RWPE2 (cell line): ENCODE measurements at regions not wholly inside any gene's neighbourhood (a gene's known extent, or its start where the extent isn't known, plus 50 kb on each side); places are given as distances from the start of the nearest gene placed in this dataset.

ENCODE experiments used
- ATAC-seq: fragments of 200-7000 bp; cut with Tn5 transposase; 3 replicates; pipeline ENCODE4 v1.9.1; 2021; ENCODE audit warnings: low read depth
- DNase-seq: peaks from one replicate; pipeline ENCODE4 v3.0.0-alpha.2; 2020; ENCODE audit warnings: low spot score
- H3K27ac ChIP-seq: fragments of 450-650 bp; 2 replicates; pipeline ENCODE4 v1.5.1; 2017; ENCODE audit warnings: mild to moderate bottlenecking; ENCODE audit not compliant: poor library complexity, severe bottlenecking
- H3K27me3 ChIP-seq: fragments of 250-450 bp; sonication (Bioruptor Pico); 2 replicates; pipeline ENCODE4 v1.5.1; 2021; ENCODE audit warnings: mild to moderate bottlenecking, moderate library complexity; ENCODE audit not compliant: insufficient read depth, poor library complexity, severe bottlenecking
- H3K36me3 ChIP-seq: fragments of 250-450 bp; sonication (Bioruptor Pico); 2 replicates; pipeline ENCODE4 v1.5.1; 2020; ENCODE audit warnings: low read depth, mild to moderate bottlenecking, moderate library complexity
- H3K4me1 ChIP-seq: fragments of 250-450 bp; sonication (Bioruptor Pico); 2 replicates; pipeline ENCODE4 v1.5.1; 2021; ENCODE audit warnings: mild to moderate bottlenecking, moderate library complexity; ENCODE audit not compliant: insufficient read depth, poor library complexity, severe bottlenecking
- H3K4me3 ChIP-seq: fragments of 250-450 bp; sonication (Bioruptor Pico); 2 replicates; pipeline ENCODE4 v1.5.1; 2021; ENCODE audit warnings: mild to moderate bottlenecking, moderate library complexity; ENCODE audit not compliant: severe bottlenecking
- H3K9me3 ChIP-seq: fragments of 250-450 bp; sonication (Bioruptor Pico); 2 replicates; pipeline ENCODE4 v1.5.1; 2021; ENCODE audit warnings: mild to moderate bottlenecking, moderate library complexity; ENCODE audit not compliant: severe bottlenecking
- TF ChIP-seq, protein P1 (sequence below): fragments of 450-650 bp; IDR thresholded peaks from one replicate; pipeline ENCODE4 v1.5.1; 2017; ENCODE audit warnings: mild to moderate bottlenecking, moderate library complexity; ENCODE audit not compliant: poor library complexity, severe bottlenecking

DNA sequence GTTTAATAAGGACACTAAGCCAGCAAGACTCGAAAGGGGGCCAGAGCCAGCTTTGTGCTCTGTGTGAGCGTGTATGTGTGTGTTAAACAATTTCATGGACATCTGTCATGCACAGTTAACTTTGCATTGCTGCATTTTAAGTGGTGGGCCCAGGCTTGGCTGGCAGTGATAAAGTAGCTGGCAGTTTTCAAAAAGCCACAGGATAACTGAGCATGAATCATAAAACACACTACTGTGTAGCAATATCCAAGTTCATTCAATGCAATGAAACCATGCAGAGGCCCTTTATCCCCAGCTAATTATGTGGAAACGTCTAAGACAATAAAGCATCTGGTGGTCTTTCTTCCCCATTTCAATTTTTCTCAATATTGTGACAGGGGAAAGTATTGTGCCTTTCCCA, 132.9 kb downstream of the NKX6-1 start:
- H3K27me3 ChIP-seq = peaks cover 17% of the 10 kb centered on the region
- DNase-seq = no peak
- H3K4me3 ChIP-seq = no peak overlapping the region
- no peaks in the 10 kb centered on the region for H3K36me3 ChIP-seq
- no peak overlapping the region for H3K27ac ChIP-seq
- H3K9me3 ChIP-seq = no peaks in the 10 kb centered on the region
- H3K4me1 ChIP-seq = no peaks in the 10 kb centered on the region
- ATAC-seq = no peak
- TF ChIP-seq, protein P1, sequence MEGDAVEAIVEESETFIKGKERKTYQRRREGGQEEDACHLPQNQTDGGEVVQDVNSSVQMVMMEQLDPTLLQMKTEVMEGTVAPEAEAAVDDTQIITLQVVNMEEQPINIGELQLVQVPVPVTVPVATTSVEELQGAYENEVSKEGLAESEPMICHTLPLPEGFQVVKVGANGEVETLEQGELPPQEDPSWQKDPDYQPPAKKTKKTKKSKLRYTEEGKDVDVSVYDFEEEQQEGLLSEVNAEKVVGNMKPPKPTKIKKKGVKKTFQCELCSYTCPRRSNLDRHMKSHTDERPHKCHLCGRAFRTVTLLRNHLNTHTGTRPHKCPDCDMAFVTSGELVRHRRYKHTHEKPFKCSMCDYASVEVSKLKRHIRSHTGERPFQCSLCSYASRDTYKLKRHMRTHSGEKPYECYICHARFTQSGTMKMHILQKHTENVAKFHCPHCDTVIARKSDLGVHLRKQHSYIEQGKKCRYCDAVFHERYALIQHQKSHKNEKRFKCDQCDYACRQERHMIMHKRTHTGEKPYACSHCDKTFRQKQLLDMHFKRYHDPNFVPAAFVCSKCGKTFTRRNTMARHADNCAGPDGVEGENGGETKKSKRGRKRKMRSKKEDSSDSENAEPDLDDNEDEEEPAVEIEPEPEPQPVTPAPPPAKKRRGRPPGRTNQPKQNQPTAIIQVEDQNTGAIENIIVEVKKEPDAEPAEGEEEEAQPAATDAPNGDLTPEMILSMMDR = no peak

GRCh38 chr4:84362896-84363655, 136.0 kb downstream of the NKX6-1 start:
- TF ChIP-seq, protein P1 = no peak
- Histone ChIP-seq H3K9me3 (no peaks in the 10 kb centered on the region), H3K27me3 (peaks cover 8% of the 10 kb centered on the region), H3K4me3 (no peak overlapping the region), H3K4me1 (no peaks in the 10 kb centered on the region), H3K36me3 (no peaks in the 10 kb centered on the region), H3K27ac (no peak overlapping the region)
- ATAC-seq (no peak), DNase-seq (no peak)

GRCh38 chr4:84342161-84342560, 156.9 kb downstream of the NKX6-1 start:
- no peak overlapping the region for H3K27ac ChIP-seq
- H3K36me3 ChIP-seq = no peaks in the 10 kb centered on the region
- DNase-seq = no peak
- no peaks in the 10 kb centered on the region for H3K27me3 ChIP-seq
- no peak overlapping the region for H3K4me3 ChIP-seq
- no peaks in the 10 kb centered on the region for H3K4me1 ChIP-seq
- no peak for ATAC-seq
- no peaks in the 10 kb centered on the region for H3K9me3 ChIP-seq
- TF ChIP-seq, protein P1 = no peak

DNA sequence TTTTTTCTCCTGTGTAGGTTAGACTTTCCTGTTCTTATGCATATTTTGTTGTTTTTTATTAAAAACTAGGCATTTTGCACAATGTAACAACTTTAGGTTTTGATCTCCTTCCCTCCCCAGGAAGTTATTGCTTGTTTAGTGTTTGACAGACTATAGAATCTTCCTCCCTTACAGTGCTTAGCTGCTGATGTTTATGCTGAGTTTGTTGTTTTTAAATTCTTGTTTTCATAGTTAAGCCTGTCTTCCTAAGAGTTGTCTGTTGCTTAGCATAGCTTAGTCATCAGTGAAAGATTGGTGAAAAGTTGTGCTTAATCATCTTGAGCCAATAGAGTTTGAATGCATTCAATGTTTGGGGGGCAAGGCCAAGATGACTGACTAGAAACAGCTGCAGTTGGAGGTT, 157.5 kb downstream of the NKX6-1 start:
- DNase-seq (no peak), ATAC-seq (no peak)
- no peak overlapping the region for H3K4me3 ChIP-seq
- H3K36me3 ChIP-seq = no peaks in the 10 kb centered on the region
- H3K9me3 ChIP-seq = no peaks in the 10 kb centered on the region
- H3K27me3 ChIP-seq = no peaks in the 10 kb centered on the region
- H3K27ac ChIP-seq = no peak overlapping the region
- no peaks in the 10 kb centered on the region for H3K4me1 ChIP-seq
- TF ChIP-seq, protein P1 = no peak

- Histone ChIP-seq H3K27ac (no peak overlapping the region), H3K9me3 (no peaks in the 10 kb centered on the region), H3K27me3 (peaks cover 2% of the 10 kb centered on the region), H3K36me3 (no peaks in the 10 kb centered on the region), H3K4me1 (no peaks in the 10 kb centered on the region), H3K4me3 (no peak overlapping the region)
- ATAC-seq = no peak
- TF ChIP-seq, protein P1 = no peak
- DNase-seq = no peak
These were observed 160.7 kb downstream of the NKX6-1 start for GRCh38 chr4:84338367-84338766.
